ENCODE measurements at regions not wholly inside any gene's neighbourhood (a gene's known extent, or its start where the extent isn't known, plus 50 kb on each side); places are given as distances from the start of the nearest gene placed in this dataset.
A peak's percentile ranks its signal among the peaks of the same experiment; 100 is the strongest.

- no peak for DNase-seq
Measured at GRCh38 chr4:14829795-14830194, 172.5 kb upstream of the CPEB2 start.

- no peak for DNase-seq
Measured at GRCh38 chr4:14831416-14831815, 170.9 kb upstream of the CPEB2 start.

- no peak for DNase-seq
Measured at GRCh38 chr4:14833053-14833452, 169.2 kb upstream of the CPEB2 start.

- no peak for DNase-seq
Measured at GRCh38 chr4:14834382-14834781, 167.9 kb upstream of the CPEB2 start.

- DNase-seq: no peak
Measured at GRCh38 chr4:14835288-14835687, 167.0 kb upstream of the CPEB2 start.

- no peak for DNase-seq
Measured at GRCh38 chr4:14835708-14836425, 166.4 kb upstream of the CPEB2 start.

- DNase-seq: no peak
Measured at GRCh38 chr4:14837860-14838259, 164.4 kb upstream of the CPEB2 start.

- DNase-seq: no peak
Measured at GRCh38 chr4:14841801-14842768, 160.2 kb upstream of the CPEB2 start.

- no peak for DNase-seq
Measured at GRCh38 chr4:14842964-14843630, 159.2 kb upstream of the CPEB2 start.

GRCh38 chr4:14844061-14844460 lies 158.2 kb upstream of the CPEB2 start:
- no peak for DNase-seq

GRCh38 chr4:14848229-14848628 lies 154.1 kb upstream of the CPEB2 start:
- DNase-seq: no peak

- no peak for DNase-seq
Measured at GRCh38 chr4:14850455-14851097, 151.7 kb upstream of the CPEB2 start.

GRCh38 chr4:14853176-14853943 lies 148.9 kb upstream of the CPEB2 start:
- no peak for DNase-seq

- DNase-seq: no peak
Measured at GRCh38 chr4:14855719-14856061, 146.6 kb upstream of the CPEB2 start.

- peak; percentile 20 for DNase-seq
Measured at GRCh38 chr4:14856062-14856933, 146.0 kb upstream of the CPEB2 start.

GRCh38 chr4:14856934-14857235 lies 145.4 kb upstream of the CPEB2 start:
- DNase-seq: no peak

GRCh38 chr4:14857475-14857874 lies 144.8 kb upstream of the CPEB2 start:
- DNase-seq: no peak

- DNase-seq: no peak
Measured at GRCh38 chr4:14857981-14858380, 144.3 kb upstream of the CPEB2 start.

- DNase-seq: no peak
Measured at GRCh38 chr4:14862891-14863290, 139.4 kb upstream of the CPEB2 start.

- no peak for DNase-seq
Measured at GRCh38 chr4:14863418-14864364, 138.6 kb upstream of the CPEB2 start.
